ENCODE measurements at regions not wholly inside any gene's neighbourhood (a gene's known extent, or its start where the extent isn't known, plus 50 kb on each side); places are given as distances from the start of the nearest gene placed in this dataset.

- H3K27me3 ChIP-seq (ENCODE audit: control insufficient read depth in 1 of 2, insufficient read depth in 2 of 2, low read length in 2 of 2), result peaks cover 9 to 44% of the 10 kb centered on the region in 2 experiments; a peak in 4 of 5 replicates
- peaks cover 7% of the 10 kb centered on the region; the same call in 1 of the 2 replicates for H4K20me1 ChIP-seq (ENCODE audit: insufficient read depth, low read length)
- DNase-seq (ENCODE audit: low spot score), result no peak
- TF ChIP-seq GATAD1 (CRISPR knock-in tag; IDR thresholded peaks at IDR 0.05), result no peak
- TF ChIP-seq SMAD3 (CRISPR knock-in tag; IDR thresholded peaks at IDR 0.05), result no peak
- TF ChIP-seq IRF2 (CRISPR knock-in tag; IDR thresholded peaks at IDR 0.05), result no peak
- intact Hi-C loops (cut with micrococcal nuclease; ENCODE audit: unreplicated experiment) (no loop called here), in situ Hi-C loops (cut with HindIII; ENCODE audit: extremely low pct_ligation_motif_present, low pct_unique_long_range_greater_than_20kb) (no loop called here)
- no peaks in the 10 kb centered on the region for H3K4me1 ChIP-seq (ENCODE audit: insufficient read depth, low read length)
- ChIA-PET CTCF (ENCODE audit: low intra/inter-chr PET ratio, low total read pairs) (no interaction called here), POLR2A (no interaction called here)
- no peak overlapping the region for H3K27ac ChIP-seq (ENCODE audit: extremely low read length, insufficient read depth, low read length)
- no peak overlapping the region for H3K4me3 ChIP-seq (replicated peaks in 1 of 3; ENCODE audit: insufficient read depth in 1 of 3, low read depth in 2 of 3, low read length in 3 of 3)
- 0% methylated on average over 4 of the region's 12 CpGs for WGBS (ENCODE audit: low lambda C conversion rate)
- no peaks in the 10 kb centered on the region for H3K36me3 ChIP-seq (replicated peaks in 1 of 2; ENCODE audit: control insufficient read depth in 1 of 2, insufficient read depth in 2 of 2, low read length in 2 of 2)
- H3K9ac ChIP-seq (ENCODE audit: insufficient read depth, low read depth, low read length), result no peak overlapping the region
- no peaks in the 10 kb centered on the region for H3K79me2 ChIP-seq (ENCODE audit: insufficient read depth, low read length)
- FAIRE-seq, result no peak
- BruUV-seq (replicated peaks), result no TSS peak
- no peak overlapping the region for H3K4me2 ChIP-seq (ENCODE audit: low read depth, low read length)
- H2AFZ ChIP-seq (ENCODE audit: low read length), result no peak overlapping the region
- no peak for ATAC-seq
- no peaks in the 10 kb centered on the region for H3K9me3 ChIP-seq (ENCODE audit: low read length)
These were observed 185.8 kb downstream of the BRD1 start for GRCh38 chr22:49641770-49642313.

- Histone ChIP-seq H3K4me1 (ENCODE audit: insufficient read depth, low read length) (no peaks in the 10 kb centered on the region), H4K20me1 (ENCODE audit: insufficient read depth, low read length) (peaks cover 9% of the 10 kb centered on the region; the same call in 1 of the 2 replicates), H3K79me2 (ENCODE audit: insufficient read depth, low read length) (no peaks in the 10 kb centered on the region), H3K36me3 (replicated peaks in 1 of 2; ENCODE audit: control insufficient read depth in 1 of 2, insufficient read depth in 2 of 2, low read length in 2 of 2) (no peaks in the 10 kb centered on the region), H2AFZ (ENCODE audit: low read length) (no peak overlapping the region), H3K9me3 (ENCODE audit: low read length) (no peaks in the 10 kb centered on the region), H3K27me3 (ENCODE audit: control insufficient read depth in 1 of 2, insufficient read depth in 2 of 2, low read length in 2 of 2) (peaks cover 12 to 55% of the 10 kb centered on the region in 2 experiments), H3K9ac (ENCODE audit: insufficient read depth, low read depth, low read length) (no peak overlapping the region), H3K27ac (ENCODE audit: extremely low read length, insufficient read depth, low read length) (no peak overlapping the region), H3K4me2 (ENCODE audit: low read depth, low read length) (no peak overlapping the region), H3K4me3 (replicated peaks in 1 of 3; ENCODE audit: insufficient read depth in 1 of 3, low read depth in 2 of 3, low read length in 3 of 3) (no peak overlapping the region)
- no peak for ATAC-seq
- no peak for DNase-seq (ENCODE audit: low spot score)
- intact Hi-C loops (cut with micrococcal nuclease; ENCODE audit: unreplicated experiment), result no loop called here
- no peak for FAIRE-seq
- BruUV-seq (replicated peaks), result no TSS peak
- in situ Hi-C loops (cut with HindIII; ENCODE audit: extremely low pct_ligation_motif_present, low pct_unique_long_range_greater_than_20kb), result no loop called here
- 0% methylated on average over 7 of the region's 26 CpGs for WGBS (ENCODE audit: low lambda C conversion rate)
- ChIA-PET CTCF (ENCODE audit: low intra/inter-chr PET ratio, low total read pairs) (no interaction called here), POLR2A (no interaction called here)
- TF ChIP-seq JARID2 (CRISPR knock-in tag; IDR thresholded peaks at IDR 0.05; ENCODE audit: insufficient replicate concordance) (no peak), NFE2L1 (CRISPR knock-in tag; IDR thresholded peaks at IDR 0.05; ENCODE audit: borderline replicate concordance) (no peak), SIX4 (CRISPR knock-in tag; IDR thresholded peaks at IDR 0.05) (no peak), CBX1 (IDR thresholded peaks at IDR 0.05; ENCODE audit: low read depth) (no peak), FOXM1 (CRISPR knock-in tag; IDR thresholded peaks at IDR 0.05) (no peak)
These were observed 187.1 kb downstream of the BRD1 start for GRCh38 chr22:49640366-49641095.

Measured in HepG2 (cell line).